GM18858 (cell line): ENCODE measurements at regions not wholly inside any gene's neighbourhood (a gene's known extent, or its start where the extent isn't known, plus 50 kb on each side); places are given as distances from the start of the nearest gene placed in this dataset.
"Not testable (repeated sequence)": the region's sequence is repeated elsewhere in the genome, so short reads cannot be mapped to it uniquely, and the experiment has no call there.

ENCODE experiments used
- ATAC-seq: cut with Tn5 transposase; IDR thresholded peaks from one replicate; pipeline ENCODE4 v1.9.1; 2021; ENCODE audit not compliant: unreplicated experiment

DNA sequence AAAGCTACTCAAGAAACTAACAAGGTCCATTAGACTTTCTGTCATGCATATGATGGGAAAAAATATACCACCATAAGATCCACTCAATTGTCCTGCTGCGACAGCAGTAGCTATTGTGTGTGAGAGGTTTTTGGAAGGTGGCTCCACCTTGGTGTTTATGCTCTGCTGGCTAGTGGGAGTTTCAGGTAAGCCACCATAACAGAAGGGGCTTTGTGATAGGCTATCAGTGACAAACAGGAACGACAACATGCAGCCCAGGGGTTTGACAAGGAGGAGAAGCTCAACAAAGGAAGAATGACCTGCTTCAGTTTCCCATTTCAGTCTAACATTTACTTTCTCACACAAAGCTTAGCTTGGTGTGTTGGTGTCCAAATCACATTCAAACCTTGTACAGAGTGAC, 182.6 kb downstream of the ATOH1 start:
- ATAC-seq, result no peak

DNA sequence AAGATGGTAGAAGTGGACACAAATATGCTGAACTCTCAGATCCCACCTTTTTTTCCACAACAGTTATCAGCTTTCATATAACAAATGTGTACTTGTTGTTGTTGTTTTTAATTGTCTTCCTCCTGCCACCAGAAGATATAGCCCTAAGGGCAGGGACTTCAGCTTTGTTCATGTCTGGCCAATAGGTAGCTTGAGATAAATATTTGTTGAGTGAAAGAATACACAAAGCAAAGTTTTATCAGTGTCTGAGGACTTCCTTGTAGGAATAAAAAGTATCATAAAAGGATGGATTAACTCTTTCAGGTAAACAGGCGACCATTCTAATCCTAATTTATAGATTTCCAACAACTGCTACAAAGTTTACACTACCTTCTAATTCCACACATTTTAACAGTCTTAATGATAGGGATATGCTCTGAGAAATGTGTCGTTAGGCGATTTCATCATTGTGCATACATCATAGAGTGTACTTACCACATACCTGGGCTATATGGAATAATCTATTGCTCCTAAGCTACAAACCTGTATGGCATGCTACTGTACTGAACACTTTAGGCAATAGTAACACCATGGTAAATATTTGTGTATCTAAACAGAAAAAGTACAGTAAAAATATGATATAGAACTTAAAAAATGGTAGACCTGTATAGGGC, 186.1 kb downstream of the ATOH1 start:
- no peak for ATAC-seq

DNA sequence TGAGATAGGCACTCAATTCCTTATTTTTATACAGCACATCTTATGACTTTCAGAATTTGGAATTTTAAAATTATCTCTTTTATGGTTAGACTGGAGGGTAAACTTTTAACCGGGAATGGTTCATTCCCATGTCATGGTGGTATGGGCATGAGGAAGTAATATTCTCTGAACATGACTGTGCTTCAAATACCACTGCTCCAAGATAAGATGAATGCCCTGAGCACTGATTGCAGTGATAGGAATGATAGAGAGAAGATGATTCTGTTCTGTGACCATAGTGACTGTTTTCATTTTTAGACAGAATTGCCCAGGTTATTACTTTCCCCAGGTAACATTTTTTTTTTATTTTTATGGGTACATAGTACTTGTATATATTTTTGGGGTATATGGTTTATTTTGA, 187.4 kb downstream of the ATOH1 start:
- no peak for ATAC-seq

DNA sequence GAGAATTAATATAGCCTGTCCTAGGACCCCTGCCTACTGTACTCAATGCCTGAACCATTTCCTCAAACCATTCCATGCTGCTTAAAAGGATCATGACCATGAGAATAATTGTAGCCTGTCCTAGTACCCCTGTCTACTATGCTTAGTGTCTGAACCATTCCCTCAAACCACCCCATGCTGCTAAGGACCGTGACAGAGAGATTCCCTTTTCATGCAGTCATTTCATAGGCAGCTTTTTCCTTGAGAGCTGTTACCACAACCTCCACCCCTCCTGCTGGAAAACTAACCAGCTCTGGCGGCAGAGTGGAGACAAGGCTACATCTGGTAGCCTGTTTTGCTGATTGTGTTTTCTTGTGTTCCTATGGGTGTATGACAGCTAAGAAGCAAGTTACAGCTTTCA, 174.9 kb upstream of the SMARCAD1 start:
- no peak for ATAC-seq

DNA sequence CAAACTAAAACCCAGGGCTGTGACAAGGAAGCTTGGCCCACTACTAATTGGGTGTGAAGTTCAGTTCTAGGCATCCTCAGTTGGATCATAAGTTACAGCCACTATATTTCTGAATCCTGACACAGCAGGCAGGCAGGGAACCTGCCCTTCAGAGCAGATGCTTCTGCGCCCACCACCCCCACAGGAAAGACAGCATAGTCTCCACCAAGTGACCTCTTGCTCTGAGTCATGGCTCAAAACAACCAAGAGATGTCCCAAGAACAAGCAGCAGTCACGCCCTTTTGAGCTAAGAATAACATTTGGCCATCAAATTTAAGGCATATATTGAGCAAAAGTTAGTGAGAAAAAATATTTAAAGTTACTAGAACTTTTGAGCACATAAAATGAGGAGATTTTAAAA, 170.7 kb upstream of the SMARCAD1 start:
- ATAC-seq, result peak; percentile 72

DNA sequence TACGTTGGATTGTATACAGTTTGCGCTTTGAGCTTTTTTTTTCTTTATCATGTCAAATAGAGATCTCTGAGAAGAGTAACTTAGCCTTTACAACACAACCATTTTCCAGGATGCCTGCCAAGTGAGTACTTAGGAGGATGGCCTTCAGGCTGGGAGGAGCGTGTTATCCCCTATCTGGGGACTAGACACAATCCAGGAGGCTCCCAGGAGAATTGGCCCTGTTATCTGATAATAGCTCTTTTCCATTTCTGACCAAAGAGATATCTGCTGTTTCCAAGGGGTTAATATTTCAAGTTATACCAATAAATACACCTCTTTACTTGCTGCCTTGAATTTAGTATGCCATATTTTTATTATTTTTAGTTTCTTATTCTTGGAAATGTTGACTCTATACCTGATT, 169.5 kb upstream of the SMARCAD1 start:
- ATAC-seq, result no peak

DNA sequence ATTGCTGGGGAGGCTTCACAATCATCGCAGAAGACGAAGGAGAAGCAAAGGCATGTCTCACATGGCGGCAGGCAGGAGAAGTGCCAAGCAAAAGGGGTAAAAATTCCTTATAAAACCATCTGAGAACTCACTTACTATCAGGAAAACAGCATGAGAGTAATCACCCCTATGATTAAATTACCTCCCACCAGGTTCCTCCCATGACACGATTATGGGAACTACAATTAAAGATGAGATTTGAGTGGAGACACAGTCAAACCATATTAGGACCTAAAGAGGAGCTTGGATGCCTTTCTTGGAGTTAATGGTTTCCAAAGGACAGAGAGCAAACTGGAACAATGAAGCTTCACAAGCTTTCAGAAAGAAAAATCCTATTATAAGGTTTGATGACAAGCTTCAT, 168.4 kb upstream of the SMARCAD1 start:
- ATAC-seq, result no peak

DNA sequence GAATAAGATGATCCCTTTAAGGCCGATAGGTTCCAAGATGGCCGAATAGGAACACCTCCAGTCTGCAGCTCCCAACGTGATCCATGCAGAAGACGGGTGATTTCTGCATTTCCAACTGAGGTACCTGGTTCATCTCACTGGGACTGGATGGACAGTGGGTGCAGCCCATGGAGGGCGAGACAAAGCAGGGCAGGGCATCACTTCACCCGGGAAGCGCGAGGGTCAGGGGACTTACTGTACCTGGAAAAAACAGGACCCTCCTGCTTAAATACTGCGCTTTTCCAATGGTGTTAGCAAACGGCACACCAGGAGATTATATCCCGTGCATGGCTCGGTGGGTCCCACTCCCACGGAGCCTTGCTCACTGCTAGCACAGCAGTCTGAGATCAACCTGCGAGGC, 163.2 kb upstream of the SMARCAD1 start:
- ATAC-seq, result not testable (repeated sequence)

DNA sequence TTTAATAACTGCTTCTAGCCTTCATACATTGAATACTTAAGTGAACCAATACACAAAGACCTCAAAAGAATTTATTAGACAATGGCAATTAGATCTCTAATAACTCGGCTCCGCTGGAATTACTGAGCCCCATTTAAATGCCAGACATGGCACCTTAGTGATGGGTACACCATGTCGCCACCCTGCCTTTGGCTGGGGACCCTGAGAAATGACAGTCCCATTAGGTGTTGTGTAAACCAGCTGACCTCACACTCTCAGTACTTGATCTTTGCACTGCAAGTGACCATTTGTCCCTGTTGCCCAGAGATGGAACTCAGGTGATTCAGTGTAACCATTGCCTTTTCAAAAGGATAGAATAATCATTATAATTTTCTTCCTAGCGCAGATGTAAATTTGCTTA, 144.6 kb upstream of the SMARCAD1 start:
- ATAC-seq, result no peak

DNA sequence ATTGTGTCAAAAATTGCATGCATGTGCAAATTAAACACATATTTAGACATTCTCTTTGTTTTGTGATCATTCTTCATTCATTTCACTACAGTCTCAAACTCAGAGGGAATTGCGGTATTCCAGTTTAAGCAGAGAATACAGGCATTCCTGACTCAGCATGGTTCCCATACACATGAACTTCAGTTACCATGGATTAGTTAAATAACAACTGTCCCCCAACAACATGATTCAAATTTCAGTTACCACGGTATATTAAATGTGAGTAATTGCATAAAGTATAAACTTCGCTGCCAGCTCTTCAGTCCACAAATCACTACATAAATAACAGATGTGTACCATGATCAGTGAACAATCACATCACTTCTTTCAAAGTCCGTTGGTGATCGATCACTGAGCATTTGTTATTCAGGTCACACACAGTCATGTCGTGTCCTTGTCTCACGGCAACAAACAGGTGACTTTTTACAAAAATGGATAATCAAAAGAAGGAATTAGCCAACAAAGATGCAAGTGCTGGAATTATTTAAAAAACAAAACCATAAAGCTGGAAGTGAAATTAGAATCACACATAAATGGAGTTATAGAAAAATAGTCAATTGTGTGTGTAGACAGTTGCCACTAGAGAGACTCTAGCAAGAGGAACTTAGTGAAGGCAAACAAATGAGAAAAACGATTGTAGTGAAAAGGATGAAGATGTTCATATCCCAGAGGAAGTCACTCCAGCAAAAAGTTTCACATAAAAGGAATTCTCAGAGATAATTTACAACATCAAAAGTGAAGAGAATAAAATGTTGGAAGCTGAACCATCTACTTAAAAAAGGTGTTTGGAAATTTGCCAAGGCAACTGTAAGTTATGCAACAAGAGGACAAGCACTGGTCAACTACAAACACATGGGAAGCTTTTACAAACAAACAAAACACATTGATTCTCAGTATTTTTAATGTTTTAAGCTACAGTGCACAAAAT, 138.6 kb upstream of the SMARCAD1 start:
- no peak for ATAC-seq

DNA sequence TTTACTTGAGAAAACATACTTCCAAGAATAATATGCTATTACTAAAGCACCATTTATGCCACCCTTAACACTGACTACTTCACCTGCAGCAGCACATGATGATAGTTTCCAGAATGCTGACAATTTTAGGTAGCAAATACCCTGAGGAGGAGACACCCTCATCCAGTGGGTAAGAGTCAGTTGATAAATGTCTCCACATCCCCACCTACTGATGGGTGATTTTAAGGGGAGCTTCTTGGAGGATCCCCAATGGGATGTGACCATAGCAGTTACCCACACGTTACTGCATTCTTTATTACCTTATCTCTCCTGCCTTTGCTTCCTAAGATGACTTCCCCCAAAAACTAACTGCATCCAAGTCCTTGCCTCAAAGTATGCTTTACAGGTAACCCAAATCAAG, 131.2 kb upstream of the SMARCAD1 start:
- no peak for ATAC-seq

DNA sequence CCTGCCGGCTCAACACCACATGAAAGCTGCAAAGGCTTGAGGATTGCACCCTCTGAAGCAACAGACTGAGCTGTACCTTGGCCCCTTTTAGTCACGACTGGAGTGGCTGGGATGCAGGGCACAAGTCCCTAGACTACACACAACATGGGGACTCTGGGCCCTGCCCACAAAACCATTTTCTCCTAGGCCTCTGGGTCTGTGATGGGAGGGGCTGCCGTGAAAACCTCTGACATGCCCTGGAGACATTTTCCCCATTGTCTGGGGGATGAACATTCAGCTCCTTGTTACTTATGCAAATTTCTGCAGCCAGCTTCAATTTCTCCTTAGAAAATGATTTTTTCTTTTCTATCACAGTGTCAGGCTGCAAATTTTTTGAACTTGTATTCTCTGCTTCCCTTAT, 123.5 kb upstream of the SMARCAD1 start:
- no peak for ATAC-seq

DNA sequence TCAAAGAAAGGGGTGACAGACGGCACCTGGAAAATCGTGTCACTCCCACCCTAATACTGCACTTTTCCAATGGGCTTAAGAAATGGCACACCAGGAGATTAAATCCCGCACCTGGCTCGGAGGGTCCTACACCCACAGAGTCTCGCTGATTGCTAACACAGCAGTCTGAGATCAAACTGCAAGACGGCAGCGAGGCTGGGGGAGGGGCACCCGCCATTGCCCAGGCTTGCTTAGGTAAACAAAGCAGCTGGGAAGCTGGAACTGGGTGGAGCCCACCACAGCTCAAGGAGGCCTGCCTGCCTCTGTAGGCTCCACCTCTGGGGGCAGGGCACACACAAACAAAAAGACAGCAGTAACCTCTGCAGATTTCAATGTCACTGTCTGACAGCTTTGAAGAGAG, 108.5 kb upstream of the SMARCAD1 start:
- ATAC-seq, result not testable (repeated sequence)

DNA sequence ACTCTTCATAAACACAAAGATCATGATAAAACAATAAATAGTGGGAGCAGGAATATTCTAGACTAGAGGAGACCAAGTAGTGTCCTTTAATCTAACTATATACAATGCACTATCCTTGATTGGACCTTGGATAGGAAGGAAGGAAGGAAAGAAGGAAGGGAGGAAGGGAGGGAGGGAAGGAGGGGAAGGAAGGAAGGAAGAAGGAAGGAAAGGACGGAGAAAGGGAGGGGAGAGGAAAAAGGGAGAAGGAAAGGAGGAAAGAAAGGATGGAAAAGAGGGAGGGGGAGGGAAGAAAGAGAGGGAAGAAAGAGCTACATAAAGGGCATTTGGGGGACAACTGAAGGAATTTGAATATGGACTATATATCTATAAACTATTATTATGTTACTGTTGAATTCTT, 95.0 kb upstream of the SMARCAD1 start:
- ATAC-seq, result no peak

DNA sequence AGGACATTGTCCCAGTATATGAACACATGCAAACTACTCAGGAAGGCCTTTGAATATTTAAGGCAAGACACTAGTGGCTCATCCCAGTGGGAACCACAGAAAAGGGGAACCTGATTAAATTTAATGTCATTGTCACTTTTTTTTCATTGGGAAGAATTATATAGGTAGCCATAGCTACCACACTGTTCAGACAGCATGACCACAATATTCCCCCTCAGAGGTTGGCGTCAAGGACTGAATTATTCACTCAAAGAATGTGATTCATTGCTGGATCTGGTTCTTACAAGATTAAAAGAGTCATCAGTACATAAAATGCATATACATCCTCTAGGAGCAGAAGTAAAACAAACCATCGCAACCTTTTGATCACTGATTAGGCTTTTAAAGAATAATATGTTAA, 92.0 kb upstream of the SMARCAD1 start:
- ATAC-seq, result no peak

DNA sequence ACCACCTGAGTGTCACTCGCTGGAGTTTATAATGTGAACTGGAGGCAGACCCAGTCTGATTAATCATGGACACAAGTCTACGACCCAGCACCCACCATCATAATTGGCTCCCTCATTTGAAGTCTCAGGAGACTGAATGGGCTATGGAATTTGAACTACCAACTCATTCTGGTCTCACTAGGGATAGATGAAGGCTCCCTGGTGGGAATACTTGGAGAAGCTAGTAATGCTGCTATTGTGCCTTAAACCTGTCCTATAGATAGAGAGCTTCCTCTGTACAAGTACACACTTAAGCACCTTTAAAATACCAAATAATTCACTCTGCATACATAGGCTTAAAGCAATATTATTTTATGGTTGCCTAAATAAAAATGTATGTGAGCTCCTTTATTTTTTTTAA, 90.8 kb upstream of the SMARCAD1 start:
- ATAC-seq, result no peak

DNA sequence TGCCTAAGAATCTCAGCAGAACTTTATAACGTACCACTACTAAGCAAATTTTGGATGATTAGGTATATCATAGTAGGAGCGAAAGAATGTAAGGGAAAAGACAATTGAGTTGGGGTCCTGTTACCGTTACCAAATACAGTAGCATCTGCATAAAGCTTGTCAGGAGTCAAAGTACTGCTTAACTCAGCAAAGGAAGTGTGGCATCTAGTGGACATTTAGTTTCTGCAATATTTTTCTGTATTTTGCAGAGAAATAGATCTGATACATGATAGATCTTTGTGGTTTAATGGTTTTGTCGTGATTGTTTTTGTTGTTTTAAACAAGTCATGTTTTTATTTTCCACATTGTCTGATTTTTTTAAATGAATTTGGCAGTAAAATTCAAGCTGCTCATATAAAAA, 81.0 kb upstream of the SMARCAD1 start:
- no peak for ATAC-seq

DNA sequence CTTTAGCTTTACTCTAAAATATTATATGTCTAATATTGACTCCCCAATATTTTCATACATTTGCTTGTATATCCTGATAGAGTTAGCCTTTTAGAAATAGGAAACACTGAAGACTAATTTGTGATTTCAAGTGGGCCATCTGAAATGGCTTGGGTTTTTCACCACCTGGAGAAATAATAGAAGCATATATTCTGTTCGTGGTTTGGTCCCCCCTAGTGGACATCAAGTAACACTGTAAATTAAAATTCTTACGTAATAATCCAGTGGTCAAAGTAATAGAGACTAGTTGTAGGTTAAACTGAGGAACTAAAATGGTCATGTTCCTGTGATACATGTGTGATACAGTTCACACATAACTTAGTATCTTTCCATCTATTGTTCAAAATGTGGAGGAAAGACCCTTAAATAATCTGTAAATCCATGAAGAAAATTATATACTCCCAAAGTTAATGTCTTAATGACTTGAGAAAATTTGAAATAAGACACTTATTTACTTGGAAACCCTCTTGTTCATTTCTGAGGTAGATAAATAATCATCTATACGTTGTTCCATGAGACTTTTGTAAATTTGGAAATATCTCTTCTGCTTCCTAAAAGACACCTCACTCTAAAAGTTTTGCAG, 79.8 kb upstream of the SMARCAD1 start:
- peak; percentile 74 for ATAC-seq

DNA sequence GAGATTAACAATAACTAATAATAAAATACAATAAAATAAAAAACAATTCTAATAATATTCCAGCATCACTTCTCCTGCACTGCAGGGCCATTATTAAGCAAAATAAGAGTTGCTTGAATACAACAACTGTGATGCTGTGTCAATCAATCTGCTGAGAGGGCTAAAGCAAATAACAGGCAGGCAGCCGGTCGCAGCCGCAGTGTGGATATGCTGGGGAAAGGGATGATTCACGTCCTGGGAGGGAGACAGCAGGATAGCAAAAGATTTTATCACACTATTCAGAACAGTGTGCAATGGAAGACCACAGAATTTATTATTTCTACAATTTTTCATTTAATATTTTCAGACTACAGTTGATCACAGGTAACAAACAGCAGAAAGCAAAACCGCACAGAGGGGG, 76.5 kb upstream of the SMARCAD1 start:
- no peak for ATAC-seq

DNA sequence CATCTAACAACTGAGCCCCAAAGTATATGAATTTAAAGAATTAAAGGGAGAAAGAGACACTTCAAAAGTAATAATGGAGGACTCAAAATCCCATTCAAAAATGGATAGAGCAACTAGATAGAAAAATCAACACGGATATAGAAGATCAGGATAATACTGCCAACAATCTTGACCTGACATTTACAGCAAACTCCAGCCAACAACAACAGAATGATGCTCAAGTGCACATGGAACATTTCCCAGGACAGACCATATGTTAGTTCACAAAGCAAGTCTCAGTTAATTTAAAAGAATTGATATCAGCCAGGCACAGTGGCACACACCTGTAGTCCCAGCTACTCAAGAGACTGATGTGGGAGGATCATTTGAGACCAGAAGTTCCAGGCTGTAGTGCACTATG, 72.0 kb upstream of the SMARCAD1 start:
- ATAC-seq, result no peak

DNA sequence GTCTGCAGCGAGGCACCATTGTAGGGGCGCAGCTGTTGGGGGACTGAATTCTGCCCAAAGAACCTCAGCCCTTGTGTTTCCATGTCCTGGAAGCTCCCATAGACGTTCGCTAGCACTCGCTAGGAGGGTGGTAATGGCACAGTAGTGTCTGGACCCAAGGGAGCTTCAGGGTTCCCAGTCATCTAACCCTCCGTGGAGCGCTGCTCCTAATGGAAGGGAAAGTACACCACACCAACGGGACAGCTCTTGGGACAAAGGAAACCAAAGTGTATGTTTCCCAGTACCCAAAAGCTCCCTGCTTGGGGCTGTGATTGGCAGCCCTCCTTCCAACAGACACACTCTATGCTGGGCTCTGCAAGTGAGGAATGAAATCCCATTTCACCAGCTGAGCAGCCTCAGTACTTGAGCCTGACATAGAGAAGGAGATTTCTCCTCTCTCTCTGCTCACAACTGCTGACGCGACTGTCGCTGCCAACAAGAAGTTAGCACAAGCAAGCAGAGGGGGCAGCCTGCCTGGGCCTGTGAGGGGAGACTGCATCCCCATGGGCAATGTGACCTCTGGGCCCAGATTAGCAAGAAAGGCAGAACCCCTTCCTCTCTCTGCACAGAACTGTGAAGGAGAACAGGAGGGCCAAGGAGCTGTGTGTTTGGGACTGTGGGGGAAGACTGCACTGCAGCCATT, 67.6 kb upstream of the SMARCAD1 start:
- no peak for ATAC-seq
